Esophagus muscularis mucosa (tissue), 4 donors: ENCODE measurements at regions not wholly inside any gene's neighbourhood (a gene's known extent, or its start where the extent isn't known, plus 50 kb on each side); places are given as distances from the start of the nearest gene placed in this dataset.

Experiments used
- DNase-seq: peaks from one replicate; pipeline ENCODE4 v3.0.0-alpha.2; 2017; ENCODE audit errors: extremely low spot score
- H3K27ac ChIP-seq, 4 donors: fragments of 200-600 bp; sonication (generic); replicated peaks in 1 of 4; 1 replicate in 3 of 4; 2 replicates in 1 of 4; pipeline ENCODE4 v1.5.1; 2016 to 2019; ENCODE audit warnings: mild to moderate bottlenecking in 1 of 4
- H3K27me3 ChIP-seq, 4 donors: fragments of 200-600 bp; sonication (generic); one replicate each; pipeline versions ENCODE4 v1.5.1 to v1.6.0; 2016 to 2019
- H3K36me3 ChIP-seq, 4 donors: fragments of 200-600 bp; sonication (generic); one replicate each; pipeline ENCODE4 v1.5.1; 2016 to 2019
- H3K4me1 ChIP-seq, 4 donors: fragments of 200-600 bp; sonication (generic); one replicate each; pipeline ENCODE4 v1.5.1; 2016 to 2019
- H3K4me3 ChIP-seq, 4 donors: fragments of 200-600 bp; sonication (generic); 1 replicate in 2 of 4; 2 replicates in 2 of 4; pipeline ENCODE4 v1.5.1; 2016 to 2019; ENCODE audit warnings: mild to moderate bottlenecking in 4 of 4, moderate library complexity in 1 of 4
- H3K9me3 ChIP-seq, 4 donors: fragments of 200-600 bp; sonication (generic); 1 replicate in 3 of 4; 2 replicates in 1 of 4; pipeline ENCODE4 v1.5.1; 2016 to 2019
- EP300 ChIP-seq: sonication (generic); formaldehyde crosslinking; IDR thresholded peaks from one replicate; pipeline ENCODE4 v1.6.1; 2017; ENCODE audit warnings: antibody characterized with exemption
- POLR2A ChIP-seq: fragments of 450-650 bp; IDR thresholded peaks from one replicate; pipeline ENCODE4 v1.6.1; 2017; ENCODE audit warnings: antibody characterized with exemption, moderate library complexity, mild to moderate bottlenecking, low read depth
- POLR2AphosphoS5 ChIP-seq, 2 donors: sonication (generic); formaldehyde crosslinking; IDR thresholded peaks; one replicate each; pipeline ENCODE4 v1.6.1; 2017; ENCODE audit warnings: antibody characterized with exemption in 2 of 2
- WGBS: methylation state at CpG from one replicate; pipeline ENCODE4 v1.1.5; 2018; 5-methylcytosine and 5-hydroxymethylcytosine counted together
- intact Hi-C: fragments of 100-400 bp; cut with DNase I; formaldehyde crosslinking; loops from one replicate; pipeline ENCODE4 v1.15.1; 2023
- TF ChIP-seq, protein P1 (sequence below), 3 experiments: fragments of 200-600 bp in 2 of 3; fragments of 450-650 bp in 1 of 3; sonication (generic) in 2 of 3; IDR thresholded peaks; one replicate each; pipeline ENCODE4 v1.5.1; 2017 to 2019; ENCODE audit warnings: antibody characterized with exemption in 3 of 3, mild to moderate bottlenecking in 2 of 3, moderate library complexity in 1 of 3

- Histone ChIP-seq H3K4me3 (no peak overlapping the region), H3K36me3 (no peaks in the 10 kb centered on the region), H3K4me1 (peaks cover 11 to 22% (median 14%) of the 10 kb centered on the region in 4 donors), H3K27ac (no peak overlapping the region), H3K9me3 (no peaks in the 10 kb centered on the region), H3K27me3 (no peaks in the 10 kb centered on the region)
- intact Hi-C loops: no loop called here
- no peak for TF ChIP-seq EP300
- no peak for TF ChIP-seq POLR2AphosphoS5 (IDR thresholded peaks at IDR 0.05)
- TF ChIP-seq, protein P1, sequence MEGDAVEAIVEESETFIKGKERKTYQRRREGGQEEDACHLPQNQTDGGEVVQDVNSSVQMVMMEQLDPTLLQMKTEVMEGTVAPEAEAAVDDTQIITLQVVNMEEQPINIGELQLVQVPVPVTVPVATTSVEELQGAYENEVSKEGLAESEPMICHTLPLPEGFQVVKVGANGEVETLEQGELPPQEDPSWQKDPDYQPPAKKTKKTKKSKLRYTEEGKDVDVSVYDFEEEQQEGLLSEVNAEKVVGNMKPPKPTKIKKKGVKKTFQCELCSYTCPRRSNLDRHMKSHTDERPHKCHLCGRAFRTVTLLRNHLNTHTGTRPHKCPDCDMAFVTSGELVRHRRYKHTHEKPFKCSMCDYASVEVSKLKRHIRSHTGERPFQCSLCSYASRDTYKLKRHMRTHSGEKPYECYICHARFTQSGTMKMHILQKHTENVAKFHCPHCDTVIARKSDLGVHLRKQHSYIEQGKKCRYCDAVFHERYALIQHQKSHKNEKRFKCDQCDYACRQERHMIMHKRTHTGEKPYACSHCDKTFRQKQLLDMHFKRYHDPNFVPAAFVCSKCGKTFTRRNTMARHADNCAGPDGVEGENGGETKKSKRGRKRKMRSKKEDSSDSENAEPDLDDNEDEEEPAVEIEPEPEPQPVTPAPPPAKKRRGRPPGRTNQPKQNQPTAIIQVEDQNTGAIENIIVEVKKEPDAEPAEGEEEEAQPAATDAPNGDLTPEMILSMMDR (IDR thresholded peaks at IDR 0.05): no peak
- no peak for TF ChIP-seq POLR2A
- no peak for DNase-seq
- 81% methylated on average over 2 of the region's 2 CpGs for WGBS
Measured at GRCh38 chr21:16580661-16581060, 850.9 kb downstream of the USP25 start.

- no peaks in the 10 kb centered on the region for H3K36me3 ChIP-seq
- no peak for DNase-seq
- H3K9me3 ChIP-seq: no peaks in the 10 kb centered on the region
- intact Hi-C loops: no loop called here
- H3K4me1 ChIP-seq: peaks cover 26 to 36% (median 34%) of the 10 kb centered on the region in 4 donors
- no peak overlapping the region for H3K27ac ChIP-seq
- H3K27me3 ChIP-seq: no peaks in the 10 kb centered on the region
- WGBS: 79% methylated on average over 1 of the region's 1 CpG
- no peak for TF ChIP-seq POLR2AphosphoS5 (IDR thresholded peaks at IDR 0.05)
- TF ChIP-seq EP300: no peak
- TF ChIP-seq, protein P1 (IDR thresholded peaks at IDR 0.05): no peak
- TF ChIP-seq POLR2A: no peak
- no peak overlapping the region for H3K4me3 ChIP-seq
Measured at GRCh38 chr21:16583556-16583955, 853.8 kb downstream of the USP25 start.

DNA sequence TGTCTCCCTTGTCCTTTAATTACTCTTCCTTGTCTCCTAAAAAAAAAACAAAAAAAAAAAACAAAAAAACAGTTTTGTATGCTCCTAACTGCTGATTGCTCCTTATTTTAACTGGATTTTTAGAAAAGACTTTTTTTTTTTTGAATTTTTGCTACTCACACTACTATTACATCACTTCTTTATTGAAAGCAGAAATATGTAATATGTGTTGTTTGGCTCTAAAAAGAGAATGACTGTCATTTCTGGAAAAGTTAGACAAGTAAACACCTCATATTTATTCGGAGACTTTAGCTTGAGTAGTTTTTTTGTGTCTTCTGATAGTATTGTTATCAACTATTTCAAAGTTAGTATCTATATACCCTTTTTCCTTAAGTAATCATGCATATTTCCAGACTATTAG lies 855.0 kb downstream of the USP25 start:
- TF ChIP-seq POLR2A (no peak), POLR2AphosphoS5 (IDR thresholded peaks at IDR 0.05) (no peak), EP300 (no peak)
- TF ChIP-seq, protein P1 (IDR thresholded peaks at IDR 0.05): no peak
- no peak overlapping the region for H3K4me3 ChIP-seq
- H3K4me1 ChIP-seq: peaks cover 18 to 33% (median 27%) of the 10 kb centered on the region in 4 donors
- 62% methylated on average over 1 of the region's 1 CpG for WGBS
- H3K36me3 ChIP-seq: no peaks in the 10 kb centered on the region
- no peaks in the 10 kb centered on the region for H3K27me3 ChIP-seq
- intact Hi-C loops: no loop called here
- H3K27ac ChIP-seq: no peak overlapping the region
- DNase-seq: no peak
- no peaks in the 10 kb centered on the region for H3K9me3 ChIP-seq

GRCh38 chr21:16585896-16586295 lies 856.1 kb downstream of the USP25 start:
- no peak for DNase-seq
- H3K27me3 ChIP-seq: no peaks in the 10 kb centered on the region
- intact Hi-C loops: no loop called here
- TF ChIP-seq, protein P1 (IDR thresholded peaks at IDR 0.05): no peak
- TF ChIP-seq EP300: no peak
- H3K36me3 ChIP-seq: no peaks in the 10 kb centered on the region
- no peak overlapping the region for H3K4me3 ChIP-seq
- no peaks in the 10 kb centered on the region for H3K9me3 ChIP-seq
- no peak overlapping the region for H3K27ac ChIP-seq
- H3K4me1 ChIP-seq: peaks cover 11 to 25% (median 20%) of the 10 kb centered on the region in 4 donors
- WGBS: 95% methylated on average over 3 of the region's 3 CpGs

GRCh38 chr21:16587141-16587581 lies 857.4 kb downstream of the USP25 start:
- TF ChIP-seq EP300: no peak
- TF ChIP-seq POLR2AphosphoS5 (IDR thresholded peaks at IDR 0.05): peak in 1 of 2 donors; percentile 54
- no peaks in the 10 kb centered on the region for H3K27me3 ChIP-seq
- peak overlapping the region; percentile 49 to 61 (median 50) for H3K27ac ChIP-seq
- H3K36me3 ChIP-seq: no peaks in the 10 kb centered on the region
- 24% methylated on average over 6 of the region's 6 CpGs for WGBS
- no peaks in the 10 kb centered on the region for H3K9me3 ChIP-seq
- intact Hi-C loops: no loop called here
- peak overlapping the region; percentile 42 to 53 (median 48) for H3K4me3 ChIP-seq
- DNase-seq: no peak
- peaks cover 11 to 25% (median 20%) of the 10 kb centered on the region in 4 donors for H3K4me1 ChIP-seq
